Mesothelial cell of epicardium (in vitro differentiated cells): ENCODE measurements at regions not wholly inside any gene's neighbourhood (a gene's known extent, or its start where the extent isn't known, plus 50 kb on each side); places are given as distances from the start of the nearest gene placed in this dataset.

Experiments used
- DNase-seq, 2 experiments: peaks; one replicate each; pipeline ENCODE4 v3.0.0; 2021; ENCODE audit warnings: low spot score in 2 of 2; ENCODE audit not compliant: unreplicated experiment in 2 of 2
- H3K27ac Mint-ChIP-seq: 2 replicates; pipeline ENCODE4 v1.8.0; 2021; ENCODE audit warnings: mixed read lengths
- H3K27me3 Mint-ChIP-seq: 2 replicates; pipeline ENCODE4 v1.8.0; 2021; ENCODE audit warnings: low read depth, mixed read lengths
- H3K36me3 Mint-ChIP-seq: 2 replicates; pipeline ENCODE4 v1.8.0; 2021; ENCODE audit warnings: mixed read lengths
- H3K4me1 Mint-ChIP-seq: 2 replicates; pipeline ENCODE4 v1.8.0; 2021; ENCODE audit warnings: mixed read lengths
- H3K4me3 Mint-ChIP-seq: 2 replicates; pipeline ENCODE4 v1.8.0; 2021; ENCODE audit warnings: mild to moderate bottlenecking, moderate library complexity, mixed read lengths
- H3K9me3 Mint-ChIP-seq: 2 replicates; pipeline ENCODE4 v1.8.0; 2021; ENCODE audit warnings: mixed read lengths
- TF ChIP-seq, protein P1 (sequence below): fragments of 200-600 bp; sonication (generic); IDR thresholded peaks from one replicate; pipeline ENCODE4 v1.5.0; 2021; ENCODE audit warnings: antibody characterized with exemption; ENCODE audit not compliant: unreplicated experiment

DNA sequence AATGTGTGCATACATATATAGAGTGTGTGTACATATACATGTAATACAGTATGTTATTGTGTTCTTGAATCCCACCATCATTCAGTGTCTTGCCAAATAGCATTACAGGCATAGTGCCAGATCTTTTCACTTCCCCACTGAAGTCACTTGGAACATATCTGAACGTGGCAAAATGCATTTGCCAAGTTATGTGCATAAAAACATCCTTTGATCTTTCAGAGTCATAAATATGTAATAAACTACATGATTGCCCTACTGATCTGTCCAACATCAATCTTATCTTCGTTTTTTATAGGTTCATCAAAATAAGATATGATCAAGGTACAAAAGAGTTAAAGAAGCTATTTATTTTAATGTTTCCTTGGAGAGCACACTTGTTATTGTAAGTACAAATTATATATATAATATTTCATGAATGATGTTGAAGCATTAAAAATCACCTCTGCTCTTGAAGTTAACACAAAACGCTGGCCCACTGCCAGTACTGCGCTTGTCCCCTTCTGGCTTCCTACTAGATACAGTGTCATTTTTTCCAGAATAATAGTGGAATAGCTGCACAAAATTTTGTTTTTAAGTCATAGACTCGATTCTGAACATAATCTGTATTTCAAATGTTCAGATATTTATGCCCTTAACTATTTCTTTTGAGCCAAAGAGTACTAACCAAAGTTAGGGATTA lies 549.5 kb upstream of the ARRDC4 start:
- H3K27me3 Mint-ChIP-seq, result no peaks in the 10 kb centered on the region
- TF ChIP-seq, protein P1, sequence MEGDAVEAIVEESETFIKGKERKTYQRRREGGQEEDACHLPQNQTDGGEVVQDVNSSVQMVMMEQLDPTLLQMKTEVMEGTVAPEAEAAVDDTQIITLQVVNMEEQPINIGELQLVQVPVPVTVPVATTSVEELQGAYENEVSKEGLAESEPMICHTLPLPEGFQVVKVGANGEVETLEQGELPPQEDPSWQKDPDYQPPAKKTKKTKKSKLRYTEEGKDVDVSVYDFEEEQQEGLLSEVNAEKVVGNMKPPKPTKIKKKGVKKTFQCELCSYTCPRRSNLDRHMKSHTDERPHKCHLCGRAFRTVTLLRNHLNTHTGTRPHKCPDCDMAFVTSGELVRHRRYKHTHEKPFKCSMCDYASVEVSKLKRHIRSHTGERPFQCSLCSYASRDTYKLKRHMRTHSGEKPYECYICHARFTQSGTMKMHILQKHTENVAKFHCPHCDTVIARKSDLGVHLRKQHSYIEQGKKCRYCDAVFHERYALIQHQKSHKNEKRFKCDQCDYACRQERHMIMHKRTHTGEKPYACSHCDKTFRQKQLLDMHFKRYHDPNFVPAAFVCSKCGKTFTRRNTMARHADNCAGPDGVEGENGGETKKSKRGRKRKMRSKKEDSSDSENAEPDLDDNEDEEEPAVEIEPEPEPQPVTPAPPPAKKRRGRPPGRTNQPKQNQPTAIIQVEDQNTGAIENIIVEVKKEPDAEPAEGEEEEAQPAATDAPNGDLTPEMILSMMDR, result no peak

GRCh38 chr15:97420130-97420529 lies 540.4 kb upstream of the ARRDC4 start:
- Mint-ChIP-seq H3K9me3 (peaks cover 16% of the 10 kb centered on the region), H3K27ac (no peak overlapping the region), H3K4me1 (peaks cover 5% of the 10 kb centered on the region), H3K4me3 (no peak overlapping the region), H3K27me3 (no peaks in the 10 kb centered on the region), H3K36me3 (peaks cover 18% of the 10 kb centered on the region)
- TF ChIP-seq, protein P1, result no peak
- DNase-seq, result no peak

More for the DNA sequence above, 549.5 kb upstream of the ARRDC4 start:
- peaks cover 1% of the 10 kb centered on the region for H3K9me3 Mint-ChIP-seq
- H3K4me3 Mint-ChIP-seq, result no peak overlapping the region
- H3K36me3 Mint-ChIP-seq, result peaks cover under 1% of the 10 kb centered on the region
- DNase-seq, result no peak
- peaks cover 5% of the 10 kb centered on the region for H3K4me1 Mint-ChIP-seq
- no peak overlapping the region for H3K27ac Mint-ChIP-seq

DNA sequence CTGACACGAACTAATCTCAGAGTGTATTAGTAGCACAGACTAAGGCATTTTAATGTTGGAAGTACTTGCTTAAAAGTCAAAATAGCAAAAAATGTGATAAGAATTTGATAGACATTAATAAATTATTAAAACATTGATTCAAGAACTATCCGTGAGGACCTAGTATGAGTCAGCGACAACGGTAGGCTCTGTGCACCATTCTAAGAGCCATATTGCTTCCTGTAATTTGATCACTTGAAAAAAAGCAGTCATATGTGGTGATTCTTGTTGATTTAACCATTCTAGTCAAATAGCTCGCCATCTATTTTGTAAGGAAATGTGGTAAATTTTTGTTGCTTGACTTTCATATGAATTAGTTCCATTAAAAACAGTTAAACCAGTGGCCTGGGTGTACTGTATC lies 534.9 kb upstream of the ARRDC4 start:
- H3K27me3 Mint-ChIP-seq, result no peaks in the 10 kb centered on the region

GRCh38 chr15:97443101-97443500 lies 517.4 kb upstream of the ARRDC4 start:
- no peak for DNase-seq
- TF ChIP-seq, protein P1, result no peak
- Mint-ChIP-seq H3K27me3 (no peaks in the 10 kb centered on the region), H3K27ac (no peak overlapping the region), H3K4me1 (no peaks in the 10 kb centered on the region), H3K9me3 (peaks cover 15% of the 10 kb centered on the region), H3K36me3 (no peaks in the 10 kb centered on the region), H3K4me3 (no peak overlapping the region)

More for the DNA sequence above, 534.9 kb upstream of the ARRDC4 start:
- Mint-ChIP-seq H3K4me1 (no peaks in the 10 kb centered on the region), H3K27ac (no peak overlapping the region), H3K4me3 (no peak overlapping the region), H3K9me3 (peaks cover under 1% of the 10 kb centered on the region), H3K36me3 (peaks cover 4% of the 10 kb centered on the region)
- no peak for DNase-seq
- TF ChIP-seq, protein P1, result no peak

DNA sequence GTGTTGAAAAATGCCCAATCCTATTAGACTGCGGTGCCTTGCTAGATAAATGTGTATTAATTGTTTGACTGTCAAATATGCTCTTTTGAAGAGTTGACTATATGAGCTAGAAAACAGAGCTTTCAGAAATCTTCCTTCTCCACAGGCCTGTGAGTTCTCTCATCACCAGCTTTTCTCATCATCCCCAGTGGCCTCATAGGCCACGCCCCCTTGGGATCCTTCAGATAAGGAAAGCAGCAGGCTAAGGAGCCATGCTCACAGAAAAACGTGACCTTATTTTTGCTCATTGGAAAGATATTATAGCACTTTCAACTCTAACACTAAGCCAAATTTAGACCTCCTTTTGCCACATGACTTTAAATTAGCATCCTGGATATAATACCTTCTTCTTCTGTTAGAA lies 514.4 kb upstream of the ARRDC4 start:
- Mint-ChIP-seq H3K27me3 (no peaks in the 10 kb centered on the region), H3K4me1 (no peaks in the 10 kb centered on the region), H3K4me3 (no peak overlapping the region), H3K27ac (no peak overlapping the region), H3K9me3 (peaks cover 9% of the 10 kb centered on the region), H3K36me3 (no peaks in the 10 kb centered on the region)
- no peak for DNase-seq
- TF ChIP-seq, protein P1, result no peak
